ENCODE measurements at regions not wholly inside any gene's neighbourhood (a gene's known extent, or its start where the extent isn't known, plus 50 kb on each side); places are given as distances from the start of the nearest gene placed in this dataset.

DNA sequence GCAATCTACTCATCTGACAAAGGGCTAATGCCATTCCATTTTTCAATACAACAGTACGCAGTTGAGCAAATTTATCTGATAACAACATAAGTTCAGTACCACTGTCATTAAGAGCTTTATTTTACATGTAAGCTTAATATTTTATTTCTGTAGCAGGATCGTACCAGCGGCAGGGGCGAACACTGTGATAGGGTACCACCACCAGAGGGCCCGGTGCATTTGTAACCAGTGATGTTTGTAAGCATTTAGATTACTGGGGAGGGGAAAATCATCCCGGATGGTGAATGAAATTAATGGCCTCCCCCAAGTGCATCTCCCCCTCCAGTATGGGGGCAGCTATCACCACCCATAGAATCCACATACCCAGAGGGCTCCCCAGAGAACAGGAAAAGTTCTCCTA is 179.0 kb downstream of the ADGRA3 start:
- DNase-seq, result no peak

DNA sequence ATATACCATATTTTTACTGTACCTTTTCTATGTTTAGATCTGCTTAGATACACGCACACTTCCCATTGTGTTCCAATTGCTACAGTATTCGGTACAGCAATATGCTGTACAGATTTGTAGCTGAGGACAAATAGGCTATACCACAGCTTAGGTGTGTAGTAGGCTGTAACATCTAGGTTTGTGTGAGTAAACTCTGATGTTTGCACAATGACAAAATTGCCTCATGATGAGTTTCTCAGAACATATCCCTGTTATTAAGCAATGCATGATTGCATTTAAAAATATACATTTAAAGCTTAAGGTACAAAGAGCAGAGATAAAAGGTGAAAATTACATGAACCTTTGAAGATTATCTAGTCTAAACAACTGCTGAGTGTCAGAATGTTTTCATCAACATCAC is 181.7 kb downstream of the ADGRA3 start:
- DNase-seq, result no peak

DNA sequence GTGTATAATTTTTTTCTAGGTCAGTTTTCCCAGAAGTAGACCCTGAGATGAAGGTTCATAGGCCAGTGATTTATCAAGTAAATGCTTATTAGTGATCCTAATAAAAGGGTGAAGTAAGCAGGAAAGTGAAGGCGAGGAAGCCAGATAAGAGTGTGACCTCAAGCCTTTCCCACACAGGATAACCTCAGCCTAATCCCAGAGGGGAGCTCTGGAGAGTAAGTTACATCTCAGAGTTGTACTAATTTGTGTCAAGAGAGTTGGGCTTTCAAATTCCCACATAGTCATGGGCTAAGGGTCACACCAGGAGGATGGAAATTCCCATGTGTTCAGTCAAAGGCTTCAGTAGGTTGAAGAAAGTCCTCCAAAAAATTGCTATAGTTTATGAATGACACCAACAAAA is 191.4 kb downstream of the ADGRA3 start:
- DNase-seq, result no peak

DNA sequence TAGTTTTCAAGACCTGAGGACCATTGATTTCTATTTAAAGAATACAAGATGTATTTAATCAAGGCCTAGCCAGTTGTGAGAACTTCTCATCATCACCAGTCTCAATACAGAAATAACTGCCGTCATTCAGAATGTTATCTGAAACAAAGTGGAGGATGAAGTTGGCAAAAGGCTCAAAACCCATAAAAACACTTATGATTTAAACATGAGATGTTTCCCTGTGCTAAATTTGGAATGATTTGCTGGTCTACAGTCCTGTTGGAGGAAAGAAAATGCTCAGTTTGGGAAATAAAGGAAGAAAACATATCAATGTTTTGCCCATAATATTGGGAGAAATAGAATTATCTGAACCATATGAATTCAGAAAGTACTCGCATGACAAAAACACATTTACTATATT is 192.2 kb downstream of the ADGRA3 start:
- no peak for DNase-seq

DNA sequence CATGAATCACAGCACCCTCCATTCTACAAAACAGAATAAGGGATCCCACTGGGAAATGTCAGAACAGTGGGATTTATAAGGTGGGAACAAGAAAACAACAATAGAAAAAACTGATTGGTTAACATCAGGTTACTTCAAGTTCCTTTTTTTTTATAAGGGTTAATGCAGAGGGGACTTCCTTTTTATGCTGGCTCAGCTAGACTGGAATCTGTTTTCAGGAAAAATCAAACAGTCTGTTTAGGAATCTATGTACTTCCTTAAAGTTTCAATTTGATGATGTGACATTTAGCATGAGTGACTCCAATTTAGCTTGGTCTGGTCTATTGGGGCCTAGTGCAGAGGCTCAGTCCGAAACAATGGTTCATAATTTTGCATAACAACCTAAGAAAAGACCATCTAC is 192.9 kb downstream of the ADGRA3 start:
- no peak for DNase-seq

DNA sequence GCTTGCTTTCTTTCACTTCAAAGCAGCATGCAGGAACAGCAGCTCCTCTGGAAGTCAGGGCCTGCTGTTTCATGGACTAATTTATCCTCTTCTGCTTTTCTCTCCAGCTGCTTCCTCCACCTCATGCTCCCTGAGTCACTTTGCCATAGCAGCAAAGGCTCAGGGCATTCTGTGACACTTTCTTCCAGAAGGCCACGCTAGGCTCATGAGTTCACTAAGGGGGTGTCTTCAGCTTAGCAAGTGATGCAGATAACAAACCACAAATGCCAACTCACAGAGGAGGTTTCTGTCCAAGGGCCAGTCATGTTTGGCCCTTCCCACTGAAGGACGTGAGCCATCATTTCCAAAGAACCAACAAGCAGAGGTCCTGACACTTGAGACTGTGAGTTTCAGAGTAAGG is 200.2 kb downstream of the ADGRA3 start:
- no peak for DNase-seq

DNA sequence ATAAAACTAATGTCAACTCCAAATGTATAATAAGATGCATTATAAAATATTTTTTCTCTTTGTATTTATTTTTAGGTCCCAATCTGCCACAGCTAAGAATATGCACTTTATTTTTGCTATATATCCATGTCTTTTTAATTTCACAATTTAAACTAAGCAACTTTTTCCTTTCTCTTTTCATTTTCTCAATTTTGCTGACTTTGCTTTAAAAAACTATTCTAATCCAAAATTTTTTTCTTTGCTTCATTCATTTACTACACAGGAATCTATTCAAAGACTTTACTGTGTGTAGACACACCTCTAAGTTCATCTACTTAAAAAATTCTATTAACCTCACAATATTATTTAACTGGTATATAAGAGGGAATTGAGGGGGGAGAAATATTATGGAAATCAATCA is 201.9 kb downstream of the ADGRA3 start:
- DNase-seq, result no peak

DNA sequence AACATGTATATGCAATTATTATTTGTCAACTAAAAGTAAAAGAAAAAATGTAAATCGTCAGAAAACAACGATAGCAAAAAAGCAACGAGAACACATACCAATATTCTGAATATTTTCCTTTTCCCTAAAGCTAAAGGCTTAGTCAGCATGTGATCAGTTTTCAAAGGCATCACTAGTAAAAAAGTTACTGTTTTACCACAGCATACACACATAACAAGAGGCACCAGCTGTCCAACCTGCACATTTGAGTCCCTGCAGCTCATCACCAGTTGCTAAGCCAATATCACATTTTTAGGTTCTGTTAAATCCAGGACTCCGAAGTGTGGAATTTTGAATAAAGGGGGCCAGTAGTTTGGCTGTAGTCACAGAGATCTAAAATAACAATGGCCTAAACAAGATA is 203.8 kb downstream of the ADGRA3 start:
- no peak for DNase-seq

DNA sequence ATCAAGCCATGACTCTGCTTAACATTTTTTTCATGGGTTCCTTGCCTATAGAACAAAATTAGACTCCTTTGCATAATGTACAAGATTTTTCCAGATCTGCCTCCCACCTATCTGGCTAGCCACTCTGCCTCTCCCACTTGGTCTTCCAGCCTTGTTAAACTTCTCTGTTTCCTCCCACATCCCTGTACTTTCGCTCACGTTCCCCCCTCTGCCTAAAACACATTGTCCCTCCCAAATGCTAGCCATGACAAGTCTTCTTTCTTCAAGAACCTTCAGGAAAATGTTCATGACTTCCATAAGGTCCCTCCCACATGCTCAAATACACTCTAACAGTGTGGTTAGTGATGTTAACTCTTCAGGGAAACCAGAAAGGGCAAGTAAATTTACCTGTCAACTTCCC is 214.6 kb downstream of the ADGRA3 start:
- no peak for DNase-seq

DNA sequence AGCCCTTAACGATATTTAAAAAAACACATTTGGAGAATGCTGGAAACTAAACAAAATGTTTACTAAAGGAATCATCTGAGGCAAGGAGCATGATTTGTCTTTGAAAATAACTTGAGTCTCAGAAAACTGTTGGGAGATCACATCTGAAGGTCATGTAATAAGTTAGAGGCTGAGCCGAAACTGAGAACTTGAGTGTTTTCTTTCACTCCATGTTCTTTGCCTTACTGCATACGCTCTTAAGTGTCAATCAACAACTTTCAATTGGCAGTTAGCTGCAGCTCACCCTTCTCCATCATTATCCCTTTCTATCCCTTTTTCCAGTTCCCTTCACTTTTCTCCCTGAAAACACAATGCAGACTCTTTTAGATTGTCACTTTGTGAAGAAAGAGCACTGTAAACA is 216.2 kb downstream of the ADGRA3 start:
- no peak for DNase-seq

DNA sequence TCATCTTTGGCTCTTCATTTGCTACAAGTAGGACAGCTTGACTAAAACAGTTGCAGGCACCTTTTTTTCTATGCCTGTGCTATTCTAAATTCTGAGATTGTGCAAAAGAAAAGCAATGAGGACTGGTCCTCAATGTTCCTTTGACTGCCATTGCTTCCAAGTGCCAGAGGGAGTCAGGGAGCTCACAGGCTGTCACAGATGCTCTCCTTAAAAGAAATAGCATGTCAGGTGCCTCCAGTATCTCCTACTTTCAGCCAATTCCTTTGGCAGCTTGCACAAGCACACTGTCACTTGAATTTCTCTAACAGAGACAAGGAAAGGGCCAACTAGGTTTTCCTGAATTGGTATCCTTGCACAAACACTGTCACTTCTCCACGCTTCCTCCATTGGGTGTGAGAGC is 228.2 kb downstream of the ADGRA3 start:
- no peak for DNase-seq

DNA sequence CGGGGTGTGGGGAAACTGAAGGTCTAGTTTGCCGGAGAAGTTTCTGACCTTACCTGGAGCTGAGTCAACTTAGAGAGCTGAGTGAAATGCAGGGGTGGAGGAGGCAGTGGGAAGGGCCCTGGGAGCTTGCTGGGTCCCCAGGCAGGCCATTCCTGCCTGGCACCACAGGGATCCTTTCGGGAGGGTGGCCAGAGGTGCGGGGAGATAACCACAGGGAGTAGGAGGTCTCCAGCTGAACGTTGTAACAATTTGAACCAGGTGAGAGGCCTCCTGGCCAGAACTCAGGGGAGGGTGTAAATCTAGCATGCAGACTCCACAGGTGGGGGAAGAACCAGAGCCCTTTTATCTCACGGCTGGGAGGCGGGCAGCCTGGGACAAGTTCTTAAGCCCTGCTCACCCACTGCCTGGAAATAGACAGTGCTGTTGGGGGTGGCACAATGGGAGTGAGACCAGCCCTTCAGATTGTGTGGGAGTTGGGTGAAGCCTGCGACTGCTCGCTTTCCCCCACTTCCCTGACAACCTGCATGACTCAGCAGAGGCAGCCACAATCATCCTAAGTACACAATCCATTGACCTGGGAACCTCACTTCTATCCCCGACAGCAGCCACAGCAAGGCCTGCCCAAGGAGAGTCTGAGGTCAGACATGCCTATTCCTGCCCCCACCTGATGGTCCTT is 247.4 kb downstream of the ADGRA3 start:
- no peak for DNase-seq

DNA sequence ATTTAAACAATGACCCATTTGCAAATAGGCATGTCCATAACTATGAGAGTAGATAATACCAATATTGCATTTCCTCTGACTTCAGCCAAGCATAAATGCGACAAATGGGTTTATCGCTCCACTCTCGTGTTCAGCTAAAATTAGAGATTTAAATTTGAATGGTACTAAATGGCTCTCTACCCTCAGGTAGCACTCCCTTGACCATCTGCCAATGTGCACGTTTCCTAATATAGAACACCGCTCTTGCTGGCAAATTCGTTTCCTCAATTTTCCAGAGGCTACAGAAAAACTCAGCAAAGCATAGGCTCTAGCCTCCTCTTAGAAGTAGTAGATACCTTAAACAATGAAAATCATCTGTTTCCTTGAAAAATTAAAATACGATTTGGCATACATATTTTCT is 251.6 kb downstream of the ADGRA3 start:
- DNase-seq, result no peak

DNA sequence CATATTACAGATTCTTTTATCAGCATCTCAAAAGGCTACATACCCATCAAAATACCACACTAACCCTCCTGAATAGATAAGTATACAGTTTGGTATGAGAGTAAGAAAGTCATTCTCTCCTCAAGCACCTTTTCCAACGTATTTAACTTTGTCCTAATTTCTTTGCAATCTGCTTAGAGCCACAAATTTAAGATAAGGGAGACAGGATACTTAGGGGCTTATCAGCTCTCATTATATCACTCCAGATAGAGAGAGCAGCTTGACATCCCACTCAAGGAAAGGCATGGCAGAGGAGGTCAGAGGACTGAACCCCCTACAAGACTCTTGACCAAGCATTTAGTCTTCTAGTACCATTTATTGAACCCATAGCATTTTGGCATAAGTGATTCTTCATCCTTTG is 262.4 kb downstream of the ADGRA3 start:
- DNase-seq, result no peak

DNA sequence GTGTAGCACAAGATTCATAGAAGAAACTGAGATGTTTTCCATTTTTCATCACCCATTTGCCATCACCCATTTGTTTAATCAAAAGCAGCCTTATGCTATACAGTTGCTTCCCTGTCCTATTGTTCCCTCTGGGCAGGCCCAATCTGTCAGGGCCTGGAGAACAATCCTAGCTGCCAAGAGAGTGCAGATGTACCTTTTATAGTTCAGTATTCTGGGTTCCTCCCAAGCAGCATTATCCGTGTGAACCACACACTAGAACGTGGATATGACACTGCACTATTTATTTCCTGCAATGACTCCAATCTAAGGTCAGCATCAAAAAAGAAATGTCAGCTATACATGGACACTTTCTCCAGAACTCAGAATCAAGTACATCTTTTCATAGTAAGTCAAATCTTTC is 269.0 kb downstream of the ADGRA3 start:
- no peak for DNase-seq

DNA sequence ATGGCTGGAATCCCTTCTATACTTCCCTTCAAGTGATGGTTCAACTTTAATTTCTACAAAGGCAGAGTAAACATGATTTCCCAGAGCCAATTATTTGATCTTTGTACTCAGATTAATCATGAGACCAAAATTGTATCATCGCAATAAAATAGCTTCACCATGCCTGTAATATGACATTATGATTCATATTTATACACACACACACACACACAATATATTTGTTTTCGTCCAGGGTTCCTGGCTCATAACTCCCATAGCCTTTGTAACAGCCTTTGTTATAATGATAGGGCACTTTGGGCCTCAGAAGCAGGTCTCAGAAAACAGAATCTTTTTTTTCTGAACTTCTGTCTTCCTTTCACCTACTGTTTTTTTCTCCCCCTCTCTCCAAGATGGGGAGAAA is 270.6 kb downstream of the ADGRA3 start:
- no peak for DNase-seq

DNA sequence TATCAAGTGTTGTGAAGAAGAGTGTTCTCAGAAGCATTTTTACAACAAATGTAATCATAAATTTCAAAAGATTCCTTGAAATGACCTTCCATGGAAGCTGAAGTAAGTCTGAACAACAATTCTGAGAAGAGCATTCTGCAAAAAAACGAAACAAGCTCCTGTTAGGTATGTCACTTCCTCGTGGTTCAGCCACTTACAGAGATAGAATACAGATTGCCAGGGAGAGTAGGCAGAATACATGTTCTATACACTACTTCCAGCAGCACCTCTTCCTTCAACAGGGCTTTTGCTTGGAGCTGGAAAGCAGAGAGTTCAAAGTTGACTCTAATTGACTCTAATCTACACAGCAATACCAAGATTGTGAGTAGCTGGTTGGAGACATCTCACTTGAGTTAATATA is 274.5 kb downstream of the ADGRA3 start:
- DNase-seq, result no peak

DNA sequence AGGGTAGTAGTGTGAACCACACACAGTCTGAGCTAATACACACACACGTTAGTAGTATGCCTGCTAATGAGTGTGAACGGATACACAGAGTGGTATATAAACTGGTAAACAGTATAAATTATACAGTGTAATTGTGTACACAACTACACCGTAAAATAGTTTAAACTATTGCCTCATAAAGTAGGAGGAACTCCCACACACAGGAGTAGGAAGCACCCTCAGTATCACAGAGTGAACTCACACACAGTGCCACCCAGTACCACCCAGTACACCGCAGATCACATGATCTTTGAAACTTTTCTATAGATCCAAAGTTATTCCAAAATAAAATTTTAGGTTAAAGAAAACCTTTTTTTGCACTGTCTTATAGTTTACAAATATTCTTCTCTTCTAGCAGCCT is 275.1 kb downstream of the ADGRA3 start:
- DNase-seq, result no peak

DNA sequence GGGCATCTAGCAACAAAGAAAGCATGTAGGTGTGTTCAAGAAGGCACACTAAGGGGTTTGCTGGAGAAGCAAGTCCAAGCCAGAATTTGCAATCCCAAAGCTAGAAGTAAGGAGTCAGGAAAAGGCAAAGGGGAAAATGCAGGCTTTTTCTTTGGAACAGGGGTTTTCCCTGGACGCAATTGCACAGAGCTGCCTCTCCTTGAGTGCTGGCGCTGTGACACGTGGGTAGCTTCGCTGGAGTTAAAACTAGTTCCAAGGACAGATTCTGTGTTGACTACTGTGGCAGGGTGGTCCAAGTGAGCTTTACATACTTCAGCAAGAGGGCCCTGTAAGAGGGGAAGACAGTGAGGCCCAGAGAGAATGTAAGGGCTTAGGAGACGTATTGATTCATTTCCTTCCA is 277.1 kb downstream of the ADGRA3 start:
- DNase-seq, result no peak

DNA sequence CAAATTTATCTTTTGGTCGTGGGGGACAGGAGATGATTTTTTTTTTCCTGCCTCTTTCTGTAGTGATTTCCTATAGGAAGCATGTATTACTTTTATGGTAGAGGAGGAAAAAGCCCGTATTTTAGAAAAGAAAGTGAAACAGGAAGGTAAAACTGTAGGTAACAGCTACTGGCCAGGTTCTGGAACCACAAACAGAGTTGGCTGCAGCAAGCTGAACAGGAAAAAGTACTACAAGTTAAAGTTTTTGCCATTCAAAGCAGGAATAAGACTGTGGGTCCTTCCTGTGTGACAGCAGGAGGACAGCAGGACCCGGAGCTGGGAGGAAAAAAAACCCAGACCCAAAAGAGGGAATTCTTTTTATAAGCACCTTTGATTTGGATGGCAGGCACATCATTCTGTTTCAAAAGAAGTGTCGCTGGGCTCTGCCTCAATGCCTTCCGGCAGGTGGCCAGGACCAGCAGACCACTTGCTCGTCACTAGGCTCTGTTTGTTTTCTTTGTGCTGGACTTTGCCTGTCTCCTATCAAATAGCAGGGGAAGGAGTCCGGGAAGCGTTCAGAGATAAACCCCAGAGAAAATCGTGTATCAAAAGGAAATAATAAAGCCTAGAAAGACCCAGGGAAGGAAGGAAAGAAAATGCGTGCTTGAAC is 277.9 kb downstream of the ADGRA3 start:
- no peak for DNase-seq

DNA sequence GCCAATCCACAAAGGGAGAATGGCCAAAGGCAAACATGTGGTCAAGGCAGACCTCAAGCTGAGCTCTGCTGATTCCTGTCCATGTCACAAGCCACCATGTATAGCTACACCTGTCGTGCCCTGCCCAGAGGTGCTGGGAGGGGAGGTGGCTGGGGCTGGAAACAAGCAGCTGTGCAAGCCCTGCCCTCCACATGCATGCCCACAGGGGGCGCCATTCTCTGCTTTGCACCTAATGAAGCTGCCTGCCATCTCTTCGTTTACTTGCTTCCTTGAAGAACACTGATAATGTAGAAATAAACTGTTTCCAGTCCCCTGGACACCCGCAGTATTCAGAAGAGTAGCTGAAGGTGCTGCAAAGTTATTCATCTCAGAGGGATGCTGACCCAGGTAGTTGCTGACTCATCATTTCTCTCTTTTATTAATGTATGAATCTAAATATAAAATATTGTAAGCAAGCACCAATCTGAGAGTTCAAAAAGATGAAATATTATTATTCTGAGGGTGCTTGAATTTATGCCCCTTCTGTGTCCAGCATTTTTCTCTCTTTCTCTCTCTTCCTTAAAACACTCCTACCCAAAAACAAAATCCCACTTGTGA is 278.6 kb downstream of the ADGRA3 start:
- no peak for DNase-seq

DNA sequence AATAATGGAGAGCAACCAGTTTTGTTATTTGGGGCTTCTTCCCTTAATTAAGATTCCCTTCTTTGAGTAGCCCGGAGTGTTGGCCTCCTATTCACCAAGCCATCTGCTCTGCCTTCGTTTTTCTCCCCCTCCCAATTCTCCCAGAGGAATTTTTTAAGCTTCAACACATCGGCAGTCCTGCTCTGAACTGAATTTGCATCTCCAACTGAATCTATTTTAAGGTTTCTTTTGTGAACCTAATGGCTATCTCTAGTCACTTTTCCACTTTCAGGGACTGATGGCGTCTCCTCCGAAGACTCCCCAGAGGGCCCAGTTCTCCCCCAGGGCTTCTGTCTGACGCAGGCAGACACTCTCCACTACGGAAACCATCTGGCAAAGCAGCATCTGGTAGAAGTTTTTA is 280.2 kb downstream of the ADGRA3 start:
- no peak for DNase-seq

DNA sequence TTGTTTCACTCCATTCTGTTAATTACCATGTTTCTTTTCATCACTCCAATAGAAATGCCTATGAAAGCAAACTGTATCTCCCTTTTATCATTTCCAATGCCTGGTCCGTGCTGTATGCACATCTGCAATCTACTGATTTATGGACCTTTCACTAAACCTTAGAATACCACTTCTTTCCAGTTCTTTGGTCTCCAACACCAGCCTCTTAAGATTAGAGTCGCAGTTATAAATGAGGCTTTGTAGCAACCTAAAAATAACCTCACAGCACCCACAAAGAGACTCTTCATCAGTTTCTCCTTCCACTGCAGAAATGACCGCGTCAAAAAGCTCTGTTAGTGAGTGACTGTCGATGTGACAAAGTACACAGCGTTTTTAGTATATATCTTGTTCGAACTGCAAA is 282.6 kb downstream of the ADGRA3 start:
- DNase-seq, result no peak

DNA sequence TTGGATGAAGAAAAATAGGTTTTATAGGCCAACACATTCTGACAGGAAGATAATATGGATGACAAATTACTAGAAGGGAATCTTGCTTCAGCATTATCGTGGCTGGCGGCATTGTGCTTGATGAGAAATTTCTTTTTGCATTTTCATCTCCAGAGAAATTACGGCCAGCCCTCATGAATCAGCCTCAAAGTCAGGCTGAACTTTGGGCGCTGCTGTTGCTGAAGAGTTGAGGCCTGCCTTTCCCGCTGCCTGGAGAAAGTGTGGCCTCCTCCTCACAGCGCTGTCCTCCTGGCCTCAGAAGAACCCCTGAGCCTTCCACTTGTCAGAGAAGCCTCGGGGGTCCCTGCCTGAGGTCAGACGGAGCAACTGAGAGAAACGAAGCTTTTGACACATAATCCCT is 272.4 kb upstream of the KCNIP4 start:
- no peak for DNase-seq

DNA sequence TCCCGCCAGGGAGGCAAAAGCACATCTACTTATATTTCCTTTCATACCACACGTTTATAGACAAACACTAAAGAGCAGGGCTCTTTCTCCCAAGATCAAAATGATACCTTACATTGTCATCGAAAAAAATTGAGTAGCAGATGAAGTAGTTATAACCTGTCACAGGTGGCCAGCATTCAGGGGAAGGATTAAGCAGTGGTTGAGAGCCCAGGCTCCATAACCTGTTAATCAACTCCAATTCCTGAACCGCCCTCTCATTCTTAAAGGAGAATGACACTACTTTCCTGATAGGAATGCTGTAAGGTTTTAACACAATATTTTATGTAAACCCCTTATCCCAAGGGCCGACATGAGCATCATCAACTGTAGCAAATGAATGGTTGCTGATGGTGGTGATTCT is 268.9 kb upstream of the KCNIP4 start:
- no peak for DNase-seq

Measured in kidney glomerular epithelial cell (primary cell).